Stomach (tissue), 4 donors: ENCODE measurements at regions not wholly inside any gene's neighbourhood (a gene's known extent, or its start where the extent isn't known, plus 50 kb on each side); places are given as distances from the start of the nearest gene placed in this dataset.

Experiments
- CTCF ChIP-seq, 7 experiments: fragments of 450-650 bp in 4 of 7; fragments of 200-600 bp in 3 of 7; sonication (generic) in 3 of 7; IDR thresholded peaks; one replicate each; pipeline ENCODE4 v1.5.1; 2016 to 2019; ENCODE audit warnings: antibody characterized with exemption in 7 of 7, control low read depth in 2 of 7, mild to moderate bottlenecking in 1 of 7
- EP300 ChIP-seq: sonication (generic); formaldehyde crosslinking; IDR thresholded peaks from one replicate; pipeline ENCODE4 v1.6.1; 2017; ENCODE audit warnings: antibody characterized with exemption
- POLR2AphosphoS5 ChIP-seq, 3 donors: sonication (generic); formaldehyde crosslinking; IDR thresholded peaks; one replicate each; pipeline ENCODE4 v1.6.1; 2016; ENCODE audit warnings: antibody characterized with exemption in 3 of 3

GRCh38 chr7:109659261-109659660 is 1089.6 kb downstream of the DNAJB9 start:
- no peak for TF ChIP-seq POLR2AphosphoS5 (IDR thresholded peaks at IDR 0.05)
- no peak for TF ChIP-seq CTCF (IDR thresholded peaks at IDR 0.05)
- no peak for TF ChIP-seq EP300
